Right lobe of liver (tissue), 6 donors: ENCODE measurements at regions not wholly inside any gene's neighbourhood (a gene's known extent, or its start where the extent isn't known, plus 50 kb on each side); places are given as distances from the start of the nearest gene placed in this dataset.

ENCODE experiments used
- ATAC-seq, 4 donors: fragments of 200-7000 bp; cut with Tn5 transposase; one replicate each; pipeline ENCODE4 v1.9.1; 2020; ENCODE audit warnings: mild to moderate bottlenecking in 4 of 4, moderate library complexity in 4 of 4
- DNase-seq, 3 donors: peaks; one replicate each; pipeline ENCODE4 v3.0.0-alpha.2; 2020
- H3K27ac ChIP-seq, 3 donors: fragments of 200-600 bp; one replicate each; pipeline ENCODE4 v1.8.0; 2022
- H3K27me3 ChIP-seq, 2 donors: fragments of 200-600 bp; one replicate each; pipeline ENCODE4 v1.8.0; 2022
- H3K36me3 ChIP-seq, 4 donors: fragments of 200-600 bp; sonication (generic) in 1 of 4; one replicate each; pipeline versions ENCODE4 v1.5.1 to v1.8.0; 2017 to 2022; ENCODE audit warnings: control low read depth in 1 of 4
- H3K4me1 ChIP-seq, 4 donors: fragments of 200-600 bp; sonication (generic) in 1 of 4; one replicate each; pipeline versions ENCODE4 v1.5.1 to v1.8.0; 2017 to 2022; ENCODE audit warnings: control low read depth in 1 of 4
- H3K4me3 ChIP-seq, 3 donors: fragments of 200-600 bp; one replicate each; pipeline ENCODE4 v1.8.0; 2022
- H3K9me3 ChIP-seq, 4 donors: fragments of 200-600 bp; sonication (generic) in 1 of 4; one replicate each; pipeline versions ENCODE4 v1.5.1 to v1.8.0; 2017 to 2022; ENCODE audit warnings: control low read depth in 1 of 4
- CTCF ChIP-seq, 4 donors: fragments of 200-600 bp in 3 of 4; fragments of 450-650 bp in 1 of 4; IDR thresholded peaks; one replicate each; pipeline versions ENCODE4 v1.5.1 to v1.8.0; 2016 to 2022; ENCODE audit warnings: antibody characterized with exemption in 4 of 4, mild to moderate bottlenecking in 2 of 4
- POLR2A ChIP-seq: fragments of 450-650 bp; IDR thresholded peaks from one replicate; pipeline ENCODE4 v1.6.1; 2017; ENCODE audit warnings: antibody characterized with exemption, mild to moderate bottlenecking
- WGBS: methylation state at CpG from one replicate; pipeline ENCODE4 v1.1.6; 2018; ENCODE audit warnings: low coverage, low lambda C conversion rate; ENCODE audit not compliant: insufficient coverage; ENCODE audit errors: missing lambda C conversion rate; 5-methylcytosine and 5-hydroxymethylcytosine counted together
- intact Hi-C, 2 donors: fragments of 100-400 bp; cut with DNase I; formaldehyde crosslinking; loops; one replicate each; pipeline versions ENCODE4 v1.11.2 to v1.14.1; 2022
- donor health status: DM: no; HTN: yes; CAD: no.
- donor health status: DM: no; HTN: no; CAD: no.
- donor health status: DM: no; HTN: no; CAD: no.
- donor health status: DM: no; HTN: yes; CAD: no.
- donor health status: DM: no; HTN: yes; CAD: no.

GRCh38 chrX:140586951-140587350 is 82.1 kb upstream of the SOX3 start:
- H3K4me3 ChIP-seq = no peak overlapping the region
- ATAC-seq = no peak
- no peak overlapping the region for H3K27ac ChIP-seq
- H3K27me3 ChIP-seq = no peaks in the 10 kb centered on the region
- DNase-seq = no peak
- intact Hi-C loops = no loop called here
- TF ChIP-seq POLR2A (no peak), CTCF (IDR thresholded peaks at IDR 0.05) (no peak)
- WGBS = 46% methylated on average over 4 of the region's 4 CpGs
- H3K36me3 ChIP-seq = no peaks in the 10 kb centered on the region
- no peaks in the 10 kb centered on the region for H3K9me3 ChIP-seq
- H3K4me1 ChIP-seq = no peaks in the 10 kb centered on the region

- 25% methylated on average over 1 of the region's 5 CpGs for WGBS
- Histone ChIP-seq H3K36me3 (no peaks in the 10 kb centered on the region), H3K4me3 (no peak overlapping the region), H3K9me3 (no peaks in the 10 kb centered on the region), H3K4me1 (no peaks in the 10 kb centered on the region), H3K27ac (no peak overlapping the region), H3K27me3 (no peaks in the 10 kb centered on the region)
- TF ChIP-seq CTCF (IDR thresholded peaks at IDR 0.05) = no peak
- TF ChIP-seq POLR2A = no peak
- DNase-seq (no peak), ATAC-seq (no peak)
- intact Hi-C loops = no loop called here
These were observed 75.6 kb upstream of the SOX3 start for GRCh38 chrX:140580478-140580877.

- Histone ChIP-seq H3K36me3 (no peaks in the 10 kb centered on the region), H3K4me3 (no peak overlapping the region), H3K9me3 (no peaks in the 10 kb centered on the region), H3K27me3 (peaks cover 0 to 7% of the 10 kb centered on the region in 2 donors), H3K4me1 (no peaks in the 10 kb centered on the region), H3K27ac (no peak overlapping the region)
- 0% methylated on average over 1 of the region's 1 CpG for WGBS
- DNase-seq = peak in 2 of 3 donors; percentile 32 to 40
- ATAC-seq = peak; percentile 72 to 87 (median 84)
- TF ChIP-seq POLR2A (no peak), CTCF (IDR thresholded peaks at IDR 0.05) (peak; percentile 47 to 77 (median 74))
- intact Hi-C loops = no loop called here
These were observed 67.9 kb upstream of the SOX3 start for GRCh38 chrX:140572724-140573123.

- H3K4me1 ChIP-seq = no peaks in the 10 kb centered on the region
- H3K27ac ChIP-seq = no peak overlapping the region
- DNase-seq = no peak
- intact Hi-C loops = no loop called here
- H3K36me3 ChIP-seq = no peaks in the 10 kb centered on the region
- TF ChIP-seq POLR2A (no peak), CTCF (IDR thresholded peaks at IDR 0.05) (no peak)
- no peaks in the 10 kb centered on the region for H3K9me3 ChIP-seq
- no peak overlapping the region for H3K4me3 ChIP-seq
- WGBS = 25% methylated on average over 1 of the region's 1 CpG
- H3K27me3 ChIP-seq = peaks cover 0 to 6% of the 10 kb centered on the region in 2 donors
- no peak for ATAC-seq
These were observed 59.0 kb upstream of the SOX3 start for GRCh38 chrX:140563893-140564292.
